Osteoblast (primary cell): ENCODE measurements at regions not wholly inside any gene's neighbourhood (a gene's known extent, or its start where the extent isn't known, plus 50 kb on each side); places are given as distances from the start of the nearest gene placed in this dataset.

Experiments used
- DNase-seq: peaks from one replicate; pipeline ENCODE4 v3.0.0; 2011; ENCODE audit warnings: low spot score, mixed read lengths; ENCODE audit not compliant: insufficient read length; ENCODE audit errors: missing footprints
- H2AFZ ChIP-seq: 2 replicates; pipeline ENCODE4 v1.6.0; 2011; ENCODE audit warnings: mild to moderate bottlenecking, low read length
- H3K27ac ChIP-seq: 2 replicates; pipeline ENCODE4 v1.5.1; 2011; ENCODE audit warnings: mild to moderate bottlenecking, low read depth, low read length, moderate library complexity
- H3K27me3 ChIP-seq: 2 replicates; pipeline ENCODE4 v1.6.0; 2012; ENCODE audit warnings: mild to moderate bottlenecking, control low read depth, inconsistent platforms, low read length, moderate library complexity; ENCODE audit not compliant: insufficient read depth
- H3K36me3 ChIP-seq: 2 replicates; pipeline ENCODE4 v1.5.1; 2011; ENCODE audit warnings: mild to moderate bottlenecking, low read length, control low read depth, moderate library complexity; ENCODE audit not compliant: insufficient read depth
- H3K4me1 ChIP-seq: 2 replicates; pipeline ENCODE4 v1.5.1; 2011; ENCODE audit warnings: mild to moderate bottlenecking, low read length, control low read depth, moderate library complexity; ENCODE audit not compliant: insufficient read depth
- H3K4me2 ChIP-seq: 2 replicates; pipeline ENCODE4 v1.6.0; 2011; ENCODE audit warnings: mild to moderate bottlenecking, low read length; ENCODE audit not compliant: insufficient read depth
- H3K4me3 ChIP-seq: fragments of 200-600 bp; sonication (generic); 3 replicates; pipeline ENCODE4 v1.5.1; 2012; ENCODE audit warnings: mild to moderate bottlenecking, low read length, inconsistent platforms; ENCODE audit not compliant: insufficient read depth
- H3K79me2 ChIP-seq: 2 replicates; pipeline ENCODE4 v1.6.0; 2012; ENCODE audit warnings: mild to moderate bottlenecking, low read length, control low read depth, inconsistent platforms; ENCODE audit not compliant: insufficient read depth
- H3K9me3 ChIP-seq: 2 replicates; pipeline ENCODE4 v1.5.1; 2011; ENCODE audit warnings: low read depth, low read length, control low read depth
- H4K20me1 ChIP-seq: 2 replicates; pipeline ENCODE4 v1.6.0; 2012; ENCODE audit warnings: mild to moderate bottlenecking, low read length, control low read depth; ENCODE audit not compliant: insufficient read depth
- CTCF ChIP-seq: IDR thresholded peaks from 2 replicates; pipeline ENCODE4 v1.5.1; 2011; ENCODE audit warnings: mild to moderate bottlenecking, low read depth, low read length, moderate library complexity; ENCODE audit errors: extremely low read depth

- H2AFZ ChIP-seq, result no peak overlapping the region
- TF ChIP-seq CTCF, result no peak
- no peaks in the 10 kb centered on the region for H3K36me3 ChIP-seq
- DNase-seq, result no peak
- no peak overlapping the region for H3K27ac ChIP-seq
- no peaks in the 10 kb centered on the region for H3K27me3 ChIP-seq
- no peak overlapping the region for H3K4me2 ChIP-seq
- no peaks in the 10 kb centered on the region for H3K79me2 ChIP-seq
- H3K9me3 ChIP-seq, result peaks cover 3% of the 10 kb centered on the region
- H4K20me1 ChIP-seq, result no peaks in the 10 kb centered on the region
- H3K4me1 ChIP-seq, result no peaks in the 10 kb centered on the region
- no peak overlapping the region for H3K4me3 ChIP-seq
These were observed 119.8 kb downstream of the ASCL1 start for GRCh38 chr12:103077108-103077773.

GRCh38 chr12:103085541-103085940 is 128.1 kb downstream of the ASCL1 start:
- no peaks in the 10 kb centered on the region for H3K27me3 ChIP-seq
- DNase-seq, result no peak
- no peak overlapping the region for H2AFZ ChIP-seq
- no peaks in the 10 kb centered on the region for H3K79me2 ChIP-seq
- no peaks in the 10 kb centered on the region for H3K9me3 ChIP-seq
- no peak overlapping the region for H3K27ac ChIP-seq
- H3K4me2 ChIP-seq, result no peak overlapping the region
- no peaks in the 10 kb centered on the region for H3K36me3 ChIP-seq
- H4K20me1 ChIP-seq, result no peaks in the 10 kb centered on the region
- no peak for TF ChIP-seq CTCF
- H3K4me3 ChIP-seq, result no peak overlapping the region
- no peaks in the 10 kb centered on the region for H3K4me1 ChIP-seq

- Histone ChIP-seq H3K4me3 (no peak overlapping the region), H3K79me2 (no peaks in the 10 kb centered on the region), H3K9me3 (no peaks in the 10 kb centered on the region), H4K20me1 (no peaks in the 10 kb centered on the region), H2AFZ (no peak overlapping the region), H3K27ac (no peak overlapping the region), H3K36me3 (no peaks in the 10 kb centered on the region), H3K4me2 (no peak overlapping the region), H3K27me3 (no peaks in the 10 kb centered on the region), H3K4me1 (no peaks in the 10 kb centered on the region)
- TF ChIP-seq CTCF, result no peak
- DNase-seq, result no peak
These were observed 129.0 kb downstream of the ASCL1 start for GRCh38 chr12:103086471-103086870.

- no peak for TF ChIP-seq CTCF
- Histone ChIP-seq H3K4me2 (no peak overlapping the region), H3K27ac (no peak overlapping the region), H3K27me3 (no peaks in the 10 kb centered on the region), H3K36me3 (no peaks in the 10 kb centered on the region), H3K9me3 (peaks cover 3% of the 10 kb centered on the region), H3K4me3 (no peak overlapping the region), H3K4me1 (no peaks in the 10 kb centered on the region), H2AFZ (no peak overlapping the region), H4K20me1 (no peaks in the 10 kb centered on the region), H3K79me2 (no peaks in the 10 kb centered on the region)
- DNase-seq, result no peak
These were observed 136.1 kb downstream of the ASCL1 start for GRCh38 chr12:103093499-103094106.
